Endothelial cell of umbilical vein (primary cell): ENCODE measurements at regions not wholly inside any gene's neighbourhood (a gene's known extent, or its start where the extent isn't known, plus 50 kb on each side); places are given as distances from the start of the nearest gene placed in this dataset.

ENCODE experiments used
- FOS ChIP-seq: IDR thresholded peaks from 2 replicates; pipeline ENCODE4 v1.6.1; 2011; ENCODE audit warnings: mild to moderate bottlenecking, low read length, moderate library complexity, borderline replicate concordance; ENCODE audit not compliant: insufficient read depth
- TF ChIP-seq, protein P1 (sequence below), 2 donors: IDR thresholded peaks; 1 replicate in 1 of 2; 2 replicates in 1 of 2; pipeline ENCODE4 v1.5.1; 2011; ENCODE audit warnings: low read length in 2 of 2, mild to moderate bottlenecking in 2 of 2, moderate library complexity in 2 of 2, control low read depth in 1 of 2, inconsistent platforms in 1 of 2, low read depth in 1 of 2; ENCODE audit not compliant: insufficient read depth in 1 of 2; ENCODE audit errors: extremely low read depth in 1 of 2

- TF ChIP-seq, protein P1, sequence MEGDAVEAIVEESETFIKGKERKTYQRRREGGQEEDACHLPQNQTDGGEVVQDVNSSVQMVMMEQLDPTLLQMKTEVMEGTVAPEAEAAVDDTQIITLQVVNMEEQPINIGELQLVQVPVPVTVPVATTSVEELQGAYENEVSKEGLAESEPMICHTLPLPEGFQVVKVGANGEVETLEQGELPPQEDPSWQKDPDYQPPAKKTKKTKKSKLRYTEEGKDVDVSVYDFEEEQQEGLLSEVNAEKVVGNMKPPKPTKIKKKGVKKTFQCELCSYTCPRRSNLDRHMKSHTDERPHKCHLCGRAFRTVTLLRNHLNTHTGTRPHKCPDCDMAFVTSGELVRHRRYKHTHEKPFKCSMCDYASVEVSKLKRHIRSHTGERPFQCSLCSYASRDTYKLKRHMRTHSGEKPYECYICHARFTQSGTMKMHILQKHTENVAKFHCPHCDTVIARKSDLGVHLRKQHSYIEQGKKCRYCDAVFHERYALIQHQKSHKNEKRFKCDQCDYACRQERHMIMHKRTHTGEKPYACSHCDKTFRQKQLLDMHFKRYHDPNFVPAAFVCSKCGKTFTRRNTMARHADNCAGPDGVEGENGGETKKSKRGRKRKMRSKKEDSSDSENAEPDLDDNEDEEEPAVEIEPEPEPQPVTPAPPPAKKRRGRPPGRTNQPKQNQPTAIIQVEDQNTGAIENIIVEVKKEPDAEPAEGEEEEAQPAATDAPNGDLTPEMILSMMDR (IDR thresholded peaks at IDR 0.05; ENCODE audit: extremely low read depth in 1 of 2, insufficient read depth in 1 of 2, low read depth in 1 of 2, low read length in 2 of 2), result no peak
- no peak for TF ChIP-seq FOS
Measured at GRCh38 chr9:113659740-113660139, 196.2 kb downstream of the RGS3 start.
